ENCODE measurements at regions not wholly inside any gene's neighbourhood (a gene's known extent, or its start where the extent isn't known, plus 50 kb on each side); places are given as distances from the start of the nearest gene placed in this dataset.

GRCh38 chr7:98526059-98526458 lies 91.0 kb upstream of the NPTX2 start:
- intact Hi-C loops (cut with DNase I; ENCODE audit: low total_unique reads): no loop called here
- Histone ChIP-seq H3K27me3 (no peaks in the 10 kb centered on the region), H3K36me3 (no peaks in the 10 kb centered on the region), H3K4me1 (no peaks in the 10 kb centered on the region), H3K9me3 (peaks cover 0 to 11% (median 2%) of the 10 kb centered on the region in 4 donors), H3K4me3 (no peak overlapping the region), H3K27ac (no peak overlapping the region)
- 82 to 89% (median 84%) methylated on average over 7 to 10 of the region's 10 CpGs for WGBS, 5 donors
- TF ChIP-seq CTCF (IDR thresholded peaks at IDR 0.05): no peak
- no peak for TF ChIP-seq EP300 (IDR thresholded peaks at IDR 0.05)
- no peak for TF ChIP-seq POLR2AphosphoS5 (IDR thresholded peaks at IDR 0.05)
- TF ChIP-seq POLR2A (IDR thresholded peaks at IDR 0.05): no peak
- no peak for DNase-seq

DNA sequence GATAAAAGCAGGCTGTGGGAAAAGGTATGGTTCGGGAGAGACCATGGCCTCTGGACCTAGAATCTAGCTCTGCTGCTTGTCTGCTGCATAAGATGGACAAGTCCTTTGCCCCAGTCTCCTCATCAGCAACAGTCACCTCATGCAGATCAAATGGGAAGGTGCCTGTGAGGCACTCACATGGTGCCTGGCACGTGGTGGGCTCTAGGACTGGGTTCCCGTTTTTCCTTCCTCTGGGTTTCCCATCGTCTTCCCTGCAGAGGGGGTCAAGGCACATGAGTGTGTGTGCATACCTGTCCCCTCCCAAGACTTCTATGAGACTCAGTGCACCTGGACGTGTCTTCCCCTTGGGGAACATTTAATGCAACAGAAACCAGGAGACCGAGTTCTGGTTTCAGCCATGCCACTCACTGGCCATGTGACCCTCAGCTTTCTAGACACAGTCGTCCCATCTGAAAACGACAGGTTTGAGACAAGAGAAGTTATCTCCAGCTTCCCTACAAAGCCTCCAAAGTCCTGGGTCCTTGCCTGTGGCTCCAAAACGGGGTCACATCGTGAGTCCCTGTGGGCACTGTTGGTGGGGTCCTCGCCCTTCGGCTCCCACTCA lies 95.9 kb upstream of the NPTX2 start:
- H3K27me3 ChIP-seq: no peaks in the 10 kb centered on the region
- no peak overlapping the region for H3K27ac ChIP-seq
- TF ChIP-seq POLR2AphosphoS5 (IDR thresholded peaks at IDR 0.05) (no peak), CTCF (IDR thresholded peaks at IDR 0.05) (no peak), POLR2A (IDR thresholded peaks at IDR 0.05) (no peak), EP300 (IDR thresholded peaks at IDR 0.05) (no peak)
- peaks cover 0 to 14% (median 2%) of the 10 kb centered on the region in 4 donors for H3K9me3 ChIP-seq
- 82 to 88% (median 84%) methylated on average over 12 of the region's 12 CpGs for WGBS, 5 donors
- DNase-seq: no peak
- no peak overlapping the region for H3K4me3 ChIP-seq
- H3K36me3 ChIP-seq: no peaks in the 10 kb centered on the region
- no peaks in the 10 kb centered on the region for H3K4me1 ChIP-seq
- intact Hi-C loops (cut with DNase I; ENCODE audit: low total_unique reads): no loop called here

GRCh38 chr7:98520356-98520951 lies 96.6 kb upstream of the NPTX2 start:
- H3K4me3 ChIP-seq: no peak overlapping the region
- intact Hi-C loops (cut with DNase I; ENCODE audit: low total_unique reads): no loop called here
- DNase-seq: no peak
- no peaks in the 10 kb centered on the region for H3K4me1 ChIP-seq
- no peaks in the 10 kb centered on the region for H3K36me3 ChIP-seq
- peaks cover 0 to 14% (median 2%) of the 10 kb centered on the region in 4 donors for H3K9me3 ChIP-seq
- H3K27me3 ChIP-seq: no peaks in the 10 kb centered on the region
- TF ChIP-seq CTCF (IDR thresholded peaks at IDR 0.05): no peak
- H3K27ac ChIP-seq: no peak overlapping the region
- WGBS, 5 donors: 77 to 85% (median 83%) methylated on average over 9 to 10 of the region's 10 CpGs

GRCh38 chr7:98518159-98518947 lies 98.7 kb upstream of the NPTX2 start:
- Histone ChIP-seq H3K9me3 (peaks cover 0 to 7% (median 2%) of the 10 kb centered on the region in 4 donors), H3K27ac (no peak overlapping the region), H3K27me3 (no peaks in the 10 kb centered on the region), H3K36me3 (no peaks in the 10 kb centered on the region), H3K4me1 (no peaks in the 10 kb centered on the region), H3K4me3 (no peak overlapping the region)
- TF ChIP-seq POLR2AphosphoS5 (IDR thresholded peaks at IDR 0.05): no peak
- no peak for TF ChIP-seq EP300 (IDR thresholded peaks at IDR 0.05)
- TF ChIP-seq CTCF (IDR thresholded peaks at IDR 0.05): no peak
- no peak for TF ChIP-seq POLR2A (IDR thresholded peaks at IDR 0.05)
- intact Hi-C loops (cut with DNase I; ENCODE audit: low total_unique reads): no loop called here
- no peak for DNase-seq
- 78 to 85% (median 81%) methylated on average over 24 to 25 of the region's 25 CpGs for WGBS, 5 donors

All from stomach (tissue), 8 donors.